Urinary bladder (tissue), 3 donors: ENCODE measurements at regions not wholly inside any gene's neighbourhood (a gene's known extent, or its start where the extent isn't known, plus 50 kb on each side); places are given as distances from the start of the nearest gene placed in this dataset.

ENCODE experiments used
- DNase-seq: peaks from one replicate; pipeline ENCODE4 v3.0.0-alpha.2; 2015; ENCODE audit errors: extremely low spot score
- H3K27ac ChIP-seq: one replicate; pipeline ENCODE4 v1.5.1; 2013; ENCODE audit warnings: low read depth, mild to moderate bottlenecking, moderate library complexity
- H3K36me3 ChIP-seq: one replicate; pipeline ENCODE4 v1.6.1; 2013; ENCODE audit warnings: mild to moderate bottlenecking, moderate library complexity; ENCODE audit not compliant: insufficient read depth
- H3K4me1 ChIP-seq: one replicate; pipeline ENCODE4 v1.6.1; 2013; ENCODE audit warnings: mild to moderate bottlenecking, moderate library complexity; ENCODE audit not compliant: insufficient read depth
- H3K4me3 ChIP-seq: one replicate; pipeline ENCODE4 v1.5.1; 2013; ENCODE audit warnings: low read depth, low read length
- WGBS: extraction: QIAGEN DNeasy Blood & Tissue Kit; methylation state at CpG from one replicate; pipeline ENCODE4 v1.1.7; 2013; 5-methylcytosine and 5-hydroxymethylcytosine counted together
- donor health status: healthy with polysubstance abuse.
- donor health status: healthy.

DNA sequence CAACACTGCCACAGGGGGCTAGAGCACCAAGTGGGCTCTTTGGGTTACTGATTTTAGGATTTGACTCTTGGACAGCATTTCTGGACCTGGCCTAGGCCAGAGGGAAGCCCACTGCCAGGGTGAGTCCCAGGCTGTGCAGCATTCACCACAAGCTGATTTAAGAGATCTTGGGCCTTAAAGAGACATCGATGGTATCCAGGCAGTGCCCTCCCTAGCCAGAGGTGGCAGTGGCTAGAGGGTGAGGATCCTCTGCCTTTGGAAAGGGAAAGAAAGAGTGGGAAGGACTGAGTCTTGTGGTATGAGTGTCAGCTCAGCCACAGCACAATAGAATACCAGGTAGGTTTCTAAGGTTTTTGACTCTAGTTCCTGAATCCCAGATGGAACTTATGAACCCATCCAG is 613.9 kb downstream of the FAT4 start:
- H3K4me1 ChIP-seq, result no peaks in the 10 kb centered on the region

DNA sequence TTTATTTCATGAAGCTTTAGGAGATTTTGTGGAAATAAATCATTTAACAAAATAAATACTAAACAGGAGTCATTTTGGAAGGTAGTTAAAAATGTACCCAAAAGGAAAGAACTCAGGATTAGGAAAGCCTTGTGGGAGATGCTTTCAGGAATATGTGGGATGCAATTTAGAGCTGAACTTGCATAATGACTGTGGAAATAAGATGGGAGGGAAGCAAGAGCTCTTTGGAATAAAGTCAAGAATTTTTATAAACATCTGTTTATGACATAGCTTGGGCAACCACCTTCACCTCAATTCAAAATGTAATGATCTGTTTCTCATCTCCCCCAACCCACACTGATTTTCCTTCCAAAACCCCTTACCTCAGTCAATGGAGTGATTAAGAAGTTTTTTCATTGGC is 623.8 kb downstream of the FAT4 start:
- Histone ChIP-seq H3K4me1 (no peaks in the 10 kb centered on the region), H3K36me3 (no peaks in the 10 kb centered on the region), H3K4me3 (no peak overlapping the region), H3K27ac (no peak overlapping the region)
- DNase-seq, result no peak

More for the DNA sequence above, 613.9 kb downstream of the FAT4 start:
- Histone ChIP-seq H3K4me3 (no peak overlapping the region), H3K36me3 (no peaks in the 10 kb centered on the region), H3K27ac (no peak overlapping the region)
- no peak for DNase-seq
- WGBS, result 97% methylated on average over 1 of the region's 1 CpG

GRCh38 chr4:125940426-125940825 is 625.7 kb downstream of the FAT4 start:
- H3K27ac ChIP-seq, result no peak overlapping the region
- WGBS, result 62% methylated on average over 2 of the region's 2 CpGs
- DNase-seq, result no peak
- no peak overlapping the region for H3K4me3 ChIP-seq
- H3K36me3 ChIP-seq, result no peaks in the 10 kb centered on the region
- H3K4me1 ChIP-seq, result no peaks in the 10 kb centered on the region

DNA sequence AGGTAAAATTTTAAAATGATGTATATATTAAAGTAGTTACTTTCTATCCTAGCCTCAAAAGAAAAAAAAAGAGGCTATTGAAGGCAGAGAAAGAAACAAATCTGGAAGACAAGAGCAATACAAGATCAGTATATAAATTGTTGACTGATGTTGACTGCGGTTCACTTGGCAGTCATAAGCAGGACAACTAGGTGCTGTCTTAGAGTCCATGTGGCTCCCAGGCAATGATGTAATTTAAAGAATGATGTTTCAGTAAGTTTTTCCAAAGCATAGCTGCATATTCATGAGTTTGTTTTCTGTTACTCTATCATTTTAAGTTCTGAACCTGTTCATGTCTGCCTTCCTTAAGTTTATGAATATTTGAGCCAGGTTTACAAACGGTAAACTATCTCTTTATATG is 630.2 kb downstream of the FAT4 start:
- H3K4me1 ChIP-seq, result no peaks in the 10 kb centered on the region
- WGBS, result 86% methylated on average over 2 of the region's 2 CpGs

GRCh38 chr4:125948021-125948420 is 633.3 kb downstream of the FAT4 start:
- 70% methylated on average over 4 of the region's 4 CpGs for WGBS
- no peak for DNase-seq
- H3K36me3 ChIP-seq, result no peaks in the 10 kb centered on the region
- H3K4me1 ChIP-seq, result no peaks in the 10 kb centered on the region
- no peak overlapping the region for H3K27ac ChIP-seq
- no peak overlapping the region for H3K4me3 ChIP-seq

More for the DNA sequence above, 630.2 kb downstream of the FAT4 start:
- H3K27ac ChIP-seq, result no peak overlapping the region
- H3K36me3 ChIP-seq, result no peaks in the 10 kb centered on the region
- DNase-seq, result no peak
- H3K4me3 ChIP-seq, result no peak overlapping the region

GRCh38 chr4:125951261-125951887 is 636.6 kb downstream of the FAT4 start:
- H3K4me1 ChIP-seq, result no peaks in the 10 kb centered on the region

DNA sequence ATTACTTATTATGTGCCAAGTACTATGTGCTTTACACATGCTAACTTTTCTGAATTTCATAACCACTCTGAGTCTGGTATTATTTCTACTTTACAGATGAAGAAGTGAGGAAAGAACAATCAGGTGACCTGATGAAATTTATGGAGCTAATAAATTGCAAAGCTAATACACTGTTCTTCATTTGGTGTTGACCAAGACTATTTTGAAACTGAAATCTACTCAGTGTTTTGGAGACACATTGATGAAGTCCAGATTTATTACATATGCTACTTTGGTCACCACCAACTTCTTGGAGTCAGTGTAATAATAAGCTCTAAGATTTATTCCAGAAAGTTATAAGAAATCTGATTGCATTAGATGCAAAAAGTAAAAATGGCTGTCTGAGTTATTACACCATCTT is 637.9 kb downstream of the FAT4 start:
- DNase-seq, result no peak
- H3K4me1 ChIP-seq, result no peaks in the 10 kb centered on the region
- H3K27ac ChIP-seq, result no peak overlapping the region
- no peaks in the 10 kb centered on the region for H3K36me3 ChIP-seq
- H3K4me3 ChIP-seq, result no peak overlapping the region

More at GRCh38 chr4:125951261-125951887, 636.6 kb downstream of the FAT4 start:
- DNase-seq, result peak; percentile 10
- H3K4me3 ChIP-seq, result no peak overlapping the region
- H3K27ac ChIP-seq, result no peak overlapping the region
- H3K36me3 ChIP-seq, result no peaks in the 10 kb centered on the region
- 78% methylated on average over 1 of the region's 1 CpG for WGBS

- no peak overlapping the region for H3K4me3 ChIP-seq
- WGBS, result 77% methylated on average over 1 of the region's 1 CpG
- H3K36me3 ChIP-seq, result no peaks in the 10 kb centered on the region
- DNase-seq, result no peak
- H3K27ac ChIP-seq, result no peak overlapping the region
- H3K4me1 ChIP-seq, result no peaks in the 10 kb centered on the region
Measured at GRCh38 chr4:125956276-125956675, 641.5 kb downstream of the FAT4 start.

GRCh38 chr4:125958519-125958918 is 643.8 kb downstream of the FAT4 start:
- Histone ChIP-seq H3K27ac (no peak overlapping the region), H3K4me3 (no peak overlapping the region), H3K36me3 (no peaks in the 10 kb centered on the region), H3K4me1 (no peaks in the 10 kb centered on the region)
- no peak for DNase-seq

GRCh38 chr4:125961626-125962025 is 646.9 kb downstream of the FAT4 start:
- no peak overlapping the region for H3K4me3 ChIP-seq
- no peak for DNase-seq
- no peak overlapping the region for H3K27ac ChIP-seq
- 97% methylated on average over 5 of the region's 5 CpGs for WGBS
- H3K4me1 ChIP-seq, result no peaks in the 10 kb centered on the region
- H3K36me3 ChIP-seq, result no peaks in the 10 kb centered on the region

- H3K4me3 ChIP-seq, result no peak overlapping the region
- H3K27ac ChIP-seq, result no peak overlapping the region
- 61% methylated on average over 4 of the region's 4 CpGs for WGBS
- no peaks in the 10 kb centered on the region for H3K4me1 ChIP-seq
- no peaks in the 10 kb centered on the region for H3K36me3 ChIP-seq
- DNase-seq, result no peak
Measured at GRCh38 chr4:125975861-125976397, 661.2 kb downstream of the FAT4 start.

DNA sequence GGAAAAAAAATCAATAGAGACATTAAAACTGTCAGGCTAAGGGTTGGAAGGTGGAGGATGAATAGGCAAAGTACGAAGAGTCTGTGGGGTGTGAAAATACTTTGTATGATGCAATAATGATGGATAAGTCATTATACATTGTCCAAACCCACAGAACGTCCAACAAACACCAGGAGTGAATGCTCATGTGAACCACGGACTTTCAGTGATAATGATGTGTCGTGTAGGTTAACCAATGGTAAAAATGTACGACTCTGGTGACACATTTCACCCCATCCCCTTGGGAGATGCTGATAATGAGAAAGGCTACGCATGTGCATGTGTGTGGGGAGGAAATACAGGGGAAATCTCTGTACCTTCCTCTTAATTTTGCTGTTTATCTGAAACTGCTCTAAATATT is 665.2 kb downstream of the FAT4 start:
- 89% methylated on average over 6 of the region's 6 CpGs for WGBS
- no peaks in the 10 kb centered on the region for H3K4me1 ChIP-seq

DNA sequence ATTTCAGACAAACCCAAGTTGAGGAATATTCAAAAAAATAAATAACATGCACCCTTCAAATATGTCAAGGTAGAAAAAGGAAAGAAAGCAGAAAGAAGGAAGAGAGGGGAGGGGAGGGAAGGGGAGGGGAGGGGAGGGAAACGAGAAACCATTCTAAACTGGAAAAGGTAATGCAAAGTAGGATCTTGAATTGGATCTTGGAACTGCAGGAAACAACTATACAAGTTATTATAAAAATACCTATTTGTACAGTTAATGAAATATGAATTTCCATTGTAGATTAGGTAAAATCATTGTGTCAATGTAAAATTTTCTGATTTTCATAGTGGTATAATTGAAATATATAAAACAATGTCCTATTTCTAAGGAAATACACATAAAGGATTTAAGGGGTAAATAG is 668.4 kb downstream of the FAT4 start:
- Histone ChIP-seq H3K4me1 (no peaks in the 10 kb centered on the region), H3K4me3 (no peak overlapping the region), H3K27ac (no peak overlapping the region), H3K36me3 (no peaks in the 10 kb centered on the region)
- WGBS, result 96% methylated on average over 1 of the region's 1 CpG
- no peak for DNase-seq

More for the DNA sequence above, 665.2 kb downstream of the FAT4 start:
- Histone ChIP-seq H3K4me3 (no peak overlapping the region), H3K27ac (no peak overlapping the region), H3K36me3 (no peaks in the 10 kb centered on the region)
- no peak for DNase-seq

DNA sequence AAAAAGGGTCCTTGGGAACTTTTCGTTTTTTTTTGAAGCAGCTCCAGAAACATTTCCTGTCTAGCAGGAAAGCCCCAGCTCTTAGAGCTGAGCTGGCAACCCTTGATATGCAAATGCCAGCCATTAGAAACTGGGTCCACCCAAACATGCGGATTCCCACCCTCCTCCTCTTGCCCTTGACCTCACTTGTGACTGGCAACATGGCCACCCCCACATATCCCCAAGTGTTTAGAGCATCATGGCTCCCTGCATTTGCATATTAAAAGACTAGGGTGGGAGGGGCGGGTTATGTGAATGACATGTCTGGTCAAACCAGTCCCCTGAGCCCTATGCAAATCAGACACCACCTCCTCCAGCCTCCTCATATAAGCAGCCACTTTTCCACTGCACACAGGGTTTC is 671.1 kb downstream of the FAT4 start:
- no peaks in the 10 kb centered on the region for H3K36me3 ChIP-seq
- 73% methylated on average over 3 of the region's 3 CpGs for WGBS
- H3K27ac ChIP-seq, result no peak overlapping the region
- H3K4me3 ChIP-seq, result no peak overlapping the region
- DNase-seq, result no peak
- H3K4me1 ChIP-seq, result no peaks in the 10 kb centered on the region

GRCh38 chr4:125986307-125986706 is 671.6 kb downstream of the FAT4 start:
- Histone ChIP-seq H3K27ac (no peak overlapping the region), H3K36me3 (no peaks in the 10 kb centered on the region), H3K4me3 (no peak overlapping the region), H3K4me1 (no peaks in the 10 kb centered on the region)
- DNase-seq, result no peak
- WGBS, result 96% methylated on average over 7 of the region's 7 CpGs
